GM18517 (cell line): ENCODE measurements at regions not wholly inside any gene's neighbourhood (a gene's known extent, or its start where the extent isn't known, plus 50 kb on each side); places are given as distances from the start of the nearest gene placed in this dataset.
"Not testable (repeated sequence)": the region's sequence is repeated elsewhere in the genome, so short reads cannot be mapped to it uniquely, and the experiment has no call there.

Experiments
- ATAC-seq: cut with Tn5 transposase; IDR thresholded peaks from one replicate; pipeline ENCODE4 v1.9.1; 2021; ENCODE audit warnings: mild to moderate bottlenecking, moderate library complexity; ENCODE audit not compliant: unreplicated experiment

DNA sequence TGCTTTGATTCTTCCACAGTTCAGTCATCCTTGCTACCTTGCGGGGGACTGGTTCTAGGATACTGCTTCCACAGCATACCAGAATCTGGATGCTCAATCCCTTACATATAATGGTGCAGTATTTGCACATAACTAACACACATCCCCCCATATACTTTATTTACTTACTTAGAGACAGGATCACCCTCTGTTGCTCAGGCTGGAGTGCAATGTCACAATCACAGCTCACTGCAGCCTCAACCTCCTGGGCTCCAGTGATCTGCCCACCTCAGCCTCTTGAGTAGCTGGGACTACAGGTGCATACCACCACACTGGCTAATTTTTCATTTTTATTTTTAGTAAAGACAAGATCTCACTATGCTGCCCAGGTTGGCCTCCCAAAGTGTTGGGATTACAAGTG, 112.2 kb downstream of the GOSR1 start:
- no peak for ATAC-seq

DNA sequence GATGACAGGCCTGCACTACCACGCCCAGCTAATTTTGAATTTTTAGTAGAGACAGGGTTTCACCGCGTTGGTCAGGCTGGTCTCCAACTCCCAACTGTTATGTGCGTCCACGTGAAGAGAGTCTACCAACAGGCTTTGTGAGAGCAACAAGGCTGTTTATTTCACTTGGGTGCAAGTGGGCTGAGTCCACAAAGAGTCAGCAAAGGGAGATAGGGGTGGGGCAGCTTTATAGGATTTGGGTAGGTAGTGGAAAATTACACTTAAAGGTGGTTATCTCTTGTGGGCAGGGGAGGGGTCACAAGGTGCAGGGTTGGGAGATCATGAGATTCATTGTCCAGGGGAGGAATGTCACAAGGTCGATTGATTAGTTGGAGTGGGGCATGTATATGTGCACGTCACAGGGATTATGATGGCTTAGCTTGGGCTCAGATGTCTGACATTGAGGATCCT, 111.6 kb downstream of the GOSR1 start:
- no peak for ATAC-seq

DNA sequence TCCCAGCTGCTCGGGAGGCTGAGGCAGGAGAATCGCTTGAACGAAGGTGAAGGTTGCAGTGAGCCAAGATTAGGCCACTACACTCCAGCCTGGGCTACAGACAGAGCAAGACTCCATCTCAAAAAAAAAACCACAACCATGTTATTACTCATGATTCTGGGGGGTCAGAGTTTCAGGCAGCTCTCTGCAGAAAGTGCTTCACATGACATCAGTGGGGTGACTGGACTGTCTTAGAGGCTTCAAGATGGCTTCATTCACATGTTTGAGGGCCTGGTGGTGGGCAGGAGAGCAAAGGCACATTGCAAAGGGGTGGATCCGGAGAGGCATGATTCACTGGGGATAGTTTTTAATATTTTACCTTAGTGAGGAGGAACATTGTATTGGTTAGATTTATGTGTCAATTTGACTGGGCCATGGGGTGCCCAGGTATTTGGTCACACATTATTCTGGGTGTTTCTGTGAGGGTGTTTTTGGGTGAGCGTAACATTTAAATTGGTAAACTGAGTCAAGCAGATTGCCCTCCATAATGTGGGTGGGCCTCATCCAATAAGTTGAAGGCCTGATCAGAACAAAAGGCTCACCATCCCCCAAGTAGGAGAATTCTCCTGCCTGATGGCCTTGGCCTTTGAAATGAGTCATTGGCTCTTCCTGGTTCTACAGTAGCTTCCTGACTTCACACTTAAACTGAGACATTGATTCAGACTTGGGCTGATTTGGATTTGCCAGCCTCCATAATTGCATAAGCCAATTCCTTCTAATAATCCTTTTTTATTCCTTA, 109.8 kb downstream of the GOSR1 start:
- ATAC-seq: no peak

DNA sequence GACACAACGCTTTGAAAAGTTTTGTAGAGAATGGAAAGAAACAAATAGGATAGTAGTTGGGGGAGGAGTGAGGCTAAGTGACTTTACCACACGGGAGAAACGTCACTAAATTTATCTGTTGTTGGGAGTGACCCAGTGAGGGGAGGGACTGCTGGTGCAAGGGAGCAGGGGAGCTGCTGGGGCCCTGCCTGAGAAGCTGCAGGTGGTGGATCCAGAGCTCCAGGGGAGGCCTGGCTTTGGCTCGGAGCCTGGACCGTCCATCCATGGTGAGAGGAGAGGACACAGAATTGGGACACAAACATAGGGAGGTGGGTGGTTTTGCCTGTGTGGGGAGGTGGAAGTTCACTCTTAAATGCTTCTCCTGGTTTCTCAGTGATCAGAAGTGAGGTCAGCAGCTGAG, 107.6 kb downstream of the GOSR1 start:
- ATAC-seq: no peak

DNA sequence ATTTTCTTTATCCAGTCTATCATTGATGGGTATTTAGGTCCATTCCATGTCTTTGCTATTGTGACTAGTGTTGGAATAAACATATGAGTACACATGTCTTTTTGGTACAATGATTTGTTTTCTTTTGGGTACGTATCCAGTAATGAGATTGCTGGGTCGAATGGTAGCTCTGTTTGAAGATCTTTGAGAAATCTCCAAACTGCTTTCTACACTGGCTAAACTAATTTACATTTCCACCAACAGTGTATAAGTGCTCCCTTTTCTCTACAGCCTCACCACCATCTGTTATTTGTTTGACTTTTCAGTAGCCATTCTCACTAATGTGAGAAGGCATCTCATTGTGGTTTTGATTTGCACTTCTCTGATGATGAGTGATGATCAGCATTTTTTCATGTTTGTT, 103.7 kb downstream of the GOSR1 start:
- ATAC-seq: no peak

DNA sequence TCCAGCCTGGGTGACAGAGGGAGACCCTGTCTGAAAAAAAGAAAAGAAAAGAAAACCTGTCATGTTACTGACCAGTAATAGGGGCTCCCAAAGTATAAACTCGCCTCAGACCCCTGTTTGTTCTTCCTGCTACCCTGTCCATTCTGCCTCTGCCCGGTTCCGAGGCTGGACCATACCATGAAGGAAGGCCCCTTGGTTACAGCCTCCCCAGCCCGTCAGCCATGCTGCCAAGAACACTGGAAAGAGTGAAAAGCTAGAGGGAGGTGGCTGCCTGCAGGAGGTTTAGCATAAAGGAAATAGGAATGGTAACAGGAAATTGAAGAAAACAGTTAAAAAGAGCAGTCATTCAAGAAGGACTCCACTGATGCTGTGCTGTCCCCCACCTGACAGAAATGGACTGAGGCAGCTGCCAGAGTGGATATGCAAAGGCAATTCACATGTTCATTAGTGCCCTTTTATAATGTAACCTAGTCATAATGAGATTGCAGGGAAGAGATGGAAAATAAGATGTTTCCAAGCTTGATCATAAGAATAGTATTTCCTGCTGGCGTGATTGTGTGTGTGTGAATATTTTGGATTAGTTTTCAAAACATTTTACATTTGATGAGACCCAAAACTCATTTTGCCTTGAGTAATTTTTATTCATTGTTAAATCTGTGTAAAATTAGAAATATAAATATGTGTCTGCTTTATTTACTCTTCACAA, 102.6 kb downstream of the GOSR1 start:
- ATAC-seq: no peak

DNA sequence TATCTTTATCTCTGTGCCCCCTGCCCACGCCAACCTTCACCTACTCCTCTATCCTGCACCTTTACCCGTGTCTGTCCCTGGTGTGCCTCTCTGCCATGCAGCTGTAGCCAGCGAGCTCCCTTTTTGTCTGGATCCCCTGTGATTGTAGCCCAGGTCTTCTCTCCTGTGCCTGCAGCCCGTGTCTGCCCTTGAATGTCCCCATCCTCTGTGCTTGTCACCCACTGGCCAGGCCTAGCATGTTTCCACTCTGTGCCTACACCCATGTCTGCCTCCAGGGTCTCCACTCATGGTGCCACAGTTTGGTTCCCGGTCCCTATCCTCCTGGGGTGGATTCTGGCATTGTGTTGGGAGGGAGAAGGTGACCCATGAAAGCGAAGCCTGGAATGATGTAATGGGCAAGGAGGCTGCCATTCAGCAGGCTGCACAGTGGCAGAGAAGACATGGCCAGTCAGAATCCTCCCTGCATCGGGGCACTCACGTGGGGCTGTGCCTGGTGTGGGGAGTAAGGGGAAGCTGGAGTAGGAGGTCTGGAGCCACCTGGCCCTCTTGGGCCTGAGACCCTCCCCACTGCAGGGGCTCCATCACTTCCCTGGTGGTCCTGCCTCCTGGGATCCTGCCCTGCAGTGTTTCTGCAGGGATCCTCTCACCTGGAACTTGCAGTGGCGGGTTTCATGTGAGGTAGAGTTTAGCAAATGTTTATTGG, 101.0 kb downstream of the GOSR1 start:
- not testable (repeated sequence) for ATAC-seq
